ENCODE measurements at regions not wholly inside any gene's neighbourhood (a gene's known extent, or its start where the extent isn't known, plus 50 kb on each side); places are given as distances from the start of the nearest gene placed in this dataset.

GRCh38 chr1:58346036-58346355 lies 200.5 kb downstream of the OMA1 start:
- TF ChIP-seq, protein P1, sequence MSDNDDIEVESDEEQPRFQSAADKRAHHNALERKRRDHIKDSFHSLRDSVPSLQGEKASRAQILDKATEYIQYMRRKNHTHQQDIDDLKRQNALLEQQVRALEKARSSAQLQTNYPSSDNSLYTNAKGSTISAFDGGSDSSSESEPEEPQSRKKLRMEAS (IDR thresholded peaks at IDR 0.05), result no peak
- TF ChIP-seq, protein P2, sequence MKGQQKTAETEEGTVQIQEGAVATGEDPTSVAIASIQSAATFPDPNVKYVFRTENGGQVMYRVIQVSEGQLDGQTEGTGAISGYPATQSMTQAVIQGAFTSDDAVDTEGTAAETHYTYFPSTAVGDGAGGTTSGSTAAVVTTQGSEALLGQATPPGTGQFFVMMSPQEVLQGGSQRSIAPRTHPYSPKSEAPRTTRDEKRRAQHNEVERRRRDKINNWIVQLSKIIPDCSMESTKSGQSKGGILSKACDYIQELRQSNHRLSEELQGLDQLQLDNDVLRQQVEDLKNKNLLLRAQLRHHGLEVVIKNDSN (IDR thresholded peaks at IDR 0.05), result no peak
- TF ChIP-seq FOXM1 (IDR thresholded peaks at IDR 0.05; ENCODE audit: borderline replicate concordance, low read depth), result no peak

All from Ishikawa (cell line).